NT2/D1 (cell line): ENCODE measurements at regions not wholly inside any gene's neighbourhood (a gene's known extent, or its start where the extent isn't known, plus 50 kb on each side); places are given as distances from the start of the nearest gene placed in this dataset.

Experiments used
- SUZ12 ChIP-seq: IDR thresholded peaks from 2 replicates; pipeline ENCODE4 v1.6.1; 2011; ENCODE audit not compliant: insufficient read length, insufficient read depth; ENCODE audit errors: extremely low read depth
- ZNF274 ChIP-seq: IDR thresholded peaks from 2 replicates; pipeline ENCODE4 v1.6.1; 2011; ENCODE audit warnings: mild to moderate bottlenecking, low read depth, low read length

DNA sequence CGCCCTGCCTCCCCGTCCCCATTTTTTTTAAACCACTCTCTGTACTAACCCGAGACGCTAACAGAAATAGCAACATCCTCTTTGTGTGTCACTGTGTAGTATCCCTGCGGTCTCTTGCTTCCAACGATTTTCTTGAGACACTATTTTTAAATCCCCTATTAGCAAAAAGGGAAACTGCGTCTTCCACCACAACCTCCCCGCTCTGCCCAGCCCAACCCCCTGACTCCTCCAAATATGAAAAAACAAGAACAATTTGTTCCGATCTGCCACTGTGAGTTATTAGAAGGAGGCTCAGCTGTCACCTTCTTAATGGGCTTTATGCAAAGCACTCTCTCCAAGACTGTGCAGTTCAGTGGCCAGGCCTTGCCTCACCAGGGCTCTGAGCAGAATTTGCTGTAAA lies 76.3 kb downstream of the MAP1LC3B2 start:
- TF ChIP-seq ZNF274, result no peak
- TF ChIP-seq SUZ12, result no peak
